Peyer's patch (tissue), 4 donors: ENCODE measurements at regions not wholly inside any gene's neighbourhood (a gene's known extent, or its start where the extent isn't known, plus 50 kb on each side); places are given as distances from the start of the nearest gene placed in this dataset.

Source experiments
- DNase-seq, 3 donors: peaks; one replicate each; pipeline ENCODE4 v3.0.0-alpha.2; 2017 to 2019
- H3K27ac ChIP-seq, 4 donors: fragments of 200-600 bp; sonication (generic); one replicate each; pipeline ENCODE4 v1.5.1; 2016 to 2019
- H3K27me3 ChIP-seq, 2 donors: fragments of 200-600 bp; sonication (generic); one replicate each; pipeline ENCODE4 v1.5.1; 2019
- H3K36me3 ChIP-seq, 3 donors: fragments of 200-600 bp; sonication (generic); one replicate each; pipeline ENCODE4 v1.5.1; 2016 to 2019
- H3K4me1 ChIP-seq, 4 donors: fragments of 200-600 bp; sonication (generic); one replicate each; pipeline ENCODE4 v1.5.1; 2016 to 2019
- H3K4me3 ChIP-seq, 4 donors: fragments of 200-600 bp; sonication (generic); 1 replicate in 3 of 4; 2 replicates in 1 of 4; pipeline ENCODE4 v1.5.1; 2016 to 2019; ENCODE audit warnings: mild to moderate bottlenecking in 1 of 4
- H3K9me3 ChIP-seq, 4 donors: fragments of 200-600 bp; sonication (generic); one replicate each; pipeline ENCODE4 v1.5.1; 2016 to 2019; ENCODE audit warnings: mild to moderate bottlenecking in 1 of 4
- CTCF ChIP-seq, 6 experiments: fragments of 450-650 bp in 4 of 6; fragments of 200-600 bp in 2 of 6; sonication (generic) in 1 of 6; IDR thresholded peaks; one replicate each; pipeline ENCODE4 v1.5.1; 2017 to 2019; ENCODE audit warnings: antibody characterized with exemption in 6 of 6, mild to moderate bottlenecking in 3 of 6, moderate library complexity in 1 of 6
- POLR2A ChIP-seq, 2 donors: fragments of 450-650 bp; IDR thresholded peaks; one replicate each; pipeline ENCODE4 v1.5.1; 2017; ENCODE audit warnings: antibody characterized with exemption in 2 of 2, mild to moderate bottlenecking in 2 of 2, moderate library complexity in 2 of 2

- Histone ChIP-seq H3K27ac (no peak overlapping the region), H3K4me3 (no peak overlapping the region), H3K4me1 (peaks cover 0 to 9% (median under 1%) of the 10 kb centered on the region in 4 donors), H3K27me3 (no peaks in the 10 kb centered on the region), H3K9me3 (no peaks in the 10 kb centered on the region), H3K36me3 (no peaks in the 10 kb centered on the region)
- no peak for TF ChIP-seq POLR2A (IDR thresholded peaks at IDR 0.05)
- TF ChIP-seq CTCF (IDR thresholded peaks at IDR 0.05) = no peak
- no peak for DNase-seq
These were observed 187.8 kb upstream of the HMGA2 start for GRCh38 chr12:65636436-65636835.

- DNase-seq = no peak
- no peaks in the 10 kb centered on the region for H3K9me3 ChIP-seq
These were observed 187.1 kb upstream of the HMGA2 start for GRCh38 chr12:65637150-65637549.

GRCh38 chr12:65637774-65638173 is 186.5 kb upstream of the HMGA2 start:
- Histone ChIP-seq H3K27ac (no peak overlapping the region), H3K4me1 (no peaks in the 10 kb centered on the region), H3K36me3 (no peaks in the 10 kb centered on the region), H3K9me3 (no peaks in the 10 kb centered on the region), H3K27me3 (no peaks in the 10 kb centered on the region), H3K4me3 (no peak overlapping the region)
- DNase-seq = no peak
- no peak for TF ChIP-seq CTCF (IDR thresholded peaks at IDR 0.05)
- TF ChIP-seq POLR2A (IDR thresholded peaks at IDR 0.05) = no peak

More at GRCh38 chr12:65637150-65637549, 187.1 kb upstream of the HMGA2 start:
- H3K27ac ChIP-seq = no peak overlapping the region
- H3K27me3 ChIP-seq = no peaks in the 10 kb centered on the region
- TF ChIP-seq POLR2A (IDR thresholded peaks at IDR 0.05) = no peak
- TF ChIP-seq CTCF (IDR thresholded peaks at IDR 0.05) = no peak
- peaks cover 0 to 1% (median 0%) of the 10 kb centered on the region in 4 donors for H3K4me1 ChIP-seq
- no peak overlapping the region for H3K4me3 ChIP-seq
- H3K36me3 ChIP-seq = no peaks in the 10 kb centered on the region

GRCh38 chr12:65638324-65638723 is 186.0 kb upstream of the HMGA2 start:
- TF ChIP-seq CTCF (IDR thresholded peaks at IDR 0.05) (no peak), POLR2A (IDR thresholded peaks at IDR 0.05) (no peak)
- Histone ChIP-seq H3K9me3 (no peaks in the 10 kb centered on the region), H3K36me3 (no peaks in the 10 kb centered on the region), H3K4me1 (no peaks in the 10 kb centered on the region), H3K27me3 (no peaks in the 10 kb centered on the region), H3K27ac (no peak overlapping the region), H3K4me3 (no peak overlapping the region)
- DNase-seq = no peak

GRCh38 chr12:65640489-65640901 is 183.8 kb upstream of the HMGA2 start:
- Histone ChIP-seq H3K4me3 (no peak overlapping the region), H3K4me1 (no peaks in the 10 kb centered on the region), H3K36me3 (no peaks in the 10 kb centered on the region), H3K27ac (no peak overlapping the region), H3K27me3 (no peaks in the 10 kb centered on the region), H3K9me3 (no peaks in the 10 kb centered on the region)
- TF ChIP-seq POLR2A (IDR thresholded peaks at IDR 0.05) = no peak
- TF ChIP-seq CTCF (IDR thresholded peaks at IDR 0.05) = no peak
- DNase-seq = no peak

- no peak for TF ChIP-seq POLR2A (IDR thresholded peaks at IDR 0.05)
- TF ChIP-seq CTCF (IDR thresholded peaks at IDR 0.05) = no peak
These were observed 182.1 kb upstream of the HMGA2 start for GRCh38 chr12:65642061-65642661.

More at GRCh38 chr12:65642061-65642661, 182.1 kb upstream of the HMGA2 start:
- Histone ChIP-seq H3K4me1 (no peaks in the 10 kb centered on the region), H3K36me3 (no peaks in the 10 kb centered on the region), H3K4me3 (no peak overlapping the region), H3K9me3 (no peaks in the 10 kb centered on the region), H3K27me3 (no peaks in the 10 kb centered on the region), H3K27ac (no peak overlapping the region)
- DNase-seq = peak in 1 of 3 donors; percentile 50
